ENCODE measurements at regions not wholly inside any gene's neighbourhood (a gene's known extent, or its start where the extent isn't known, plus 50 kb on each side); places are given as distances from the start of the nearest gene placed in this dataset.

GRCh38 chr17:52524096-52524637 is 365.7 kb upstream of the CA10 start:
- TF ChIP-seq FOXM1 (IDR thresholded peaks at IDR 0.05; ENCODE audit: low read depth) (no peak), PBX3 (IDR thresholded peaks at IDR 0.05) (no peak), MXI1 (IDR thresholded peaks at IDR 0.05; ENCODE audit: low read depth, low read length) (no peak), MEF2A (IDR thresholded peaks at IDR 0.05; ENCODE audit: borderline replicate concordance, low read depth) (no peak), JUND (IDR thresholded peaks at IDR 0.05) (no peak)
